ENCODE measurements at regions not wholly inside any gene's neighbourhood (a gene's known extent, or its start where the extent isn't known, plus 50 kb on each side); places are given as distances from the start of the nearest gene placed in this dataset.

DNA sequence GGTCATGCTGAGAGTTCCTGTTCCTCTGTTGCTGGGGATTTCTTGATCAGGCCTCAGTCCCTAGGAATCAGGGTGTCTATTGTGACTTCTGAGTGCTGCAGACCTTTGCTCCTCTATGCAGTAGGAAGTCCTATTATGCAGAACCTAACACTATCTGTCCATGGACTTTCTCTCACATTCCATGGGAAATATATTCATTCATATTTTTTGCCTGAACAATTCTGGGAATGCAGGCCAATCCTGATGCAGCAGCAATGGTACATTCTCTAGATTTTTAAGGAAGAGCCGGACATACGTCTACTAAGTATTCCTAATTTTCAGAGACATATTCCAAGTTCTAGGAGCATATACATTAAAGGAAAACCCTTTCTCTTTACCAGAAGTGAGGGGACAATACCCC, 61.1 kb upstream of the C1orf87 start:
- no peaks in the 10 kb centered on the region for H3K4me1 ChIP-seq (ENCODE audit: control insufficient read depth in 3 of 3, insufficient read depth in 2 of 3, low read depth in 1 of 3, low read length in 2 of 3)
- H3K9me3 ChIP-seq (ENCODE audit: control insufficient read depth in 2 of 2, insufficient read depth in 1 of 2, low read depth in 1 of 2, low read length in 1 of 2), result no peaks in the 10 kb centered on the region
- FAIRE-seq, result no peak
- H3K27ac ChIP-seq (ENCODE audit: low read depth in 1 of 3, low read length in 2 of 3), result no peak overlapping the region
- H3K27me3 ChIP-seq (ENCODE audit: control insufficient read depth in 3 of 3, insufficient read depth in 3 of 3, low read length in 3 of 3), result no peaks in the 10 kb centered on the region
- WGBS, 3 donors, result 90 to 96% (median 91%) methylated on average over 2 of the region's 2 CpGs
- no peak overlapping the region for H3K4me3 ChIP-seq (ENCODE audit: low read depth in 1 of 3, low read length in 3 of 3)
- DNase-seq, result no peak
- H3K36me3 ChIP-seq (ENCODE audit: control insufficient read depth in 3 of 3, insufficient read depth in 2 of 3, low read depth in 1 of 3, low read length in 3 of 3), result no peaks in the 10 kb centered on the region

GRCh38 chr1:60133848-60134247, 60.3 kb upstream of the C1orf87 start:
- no peaks in the 10 kb centered on the region for H3K9me3 ChIP-seq (ENCODE audit: control insufficient read depth in 2 of 2, insufficient read depth in 1 of 2, low read depth in 1 of 2, low read length in 1 of 2)
- no peaks in the 10 kb centered on the region for H3K27me3 ChIP-seq (ENCODE audit: control insufficient read depth in 3 of 3, insufficient read depth in 3 of 3, low read length in 3 of 3)
- no peak for DNase-seq
- H3K27ac ChIP-seq (ENCODE audit: low read depth in 1 of 3, low read length in 2 of 3), result no peak overlapping the region
- H3K4me1 ChIP-seq (ENCODE audit: control insufficient read depth in 3 of 3, insufficient read depth in 2 of 3, low read depth in 1 of 3, low read length in 2 of 3), result no peaks in the 10 kb centered on the region
- H3K36me3 ChIP-seq (ENCODE audit: control insufficient read depth in 3 of 3, insufficient read depth in 2 of 3, low read depth in 1 of 3, low read length in 3 of 3), result no peaks in the 10 kb centered on the region
- no peak overlapping the region for H3K4me3 ChIP-seq (ENCODE audit: low read depth in 1 of 3, low read length in 3 of 3)
- no peak for FAIRE-seq

DNA sequence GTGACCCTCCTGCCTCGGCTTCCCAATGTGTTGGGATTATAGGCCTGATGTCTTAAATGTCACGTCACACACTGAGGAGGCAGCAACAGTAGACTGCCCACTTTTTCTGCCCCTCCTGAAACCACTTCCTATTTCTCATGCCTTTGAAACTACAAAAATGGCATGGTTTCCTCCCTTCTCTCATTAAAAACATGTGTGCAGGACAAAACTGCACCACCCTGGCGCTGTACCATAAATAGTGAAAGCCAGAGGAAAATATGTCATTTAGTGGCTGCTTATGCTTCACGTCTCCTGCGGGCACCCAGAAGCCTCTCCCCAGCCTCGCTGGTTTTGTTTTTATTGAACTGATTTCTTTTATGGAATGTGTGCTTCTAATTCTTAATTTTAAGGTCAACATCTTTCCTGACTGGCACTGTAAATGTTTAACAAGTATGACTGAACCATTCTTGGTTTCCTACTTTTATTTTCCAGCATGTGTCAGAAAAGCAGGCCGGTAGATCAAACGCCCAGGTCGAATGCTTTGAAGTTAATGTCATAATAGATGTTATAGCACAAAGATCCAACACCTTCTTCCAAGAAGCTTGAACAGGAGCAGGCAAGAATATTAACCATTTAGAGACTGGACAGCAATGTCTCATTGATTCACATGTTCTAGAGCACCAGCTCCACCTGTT, 59.6 kb upstream of the C1orf87 start:
- WGBS, 3 donors, result 17 to 42% (median 33%) methylated on average over 9 of the region's 9 CpGs
- H3K4me1 ChIP-seq (ENCODE audit: control insufficient read depth in 3 of 3, insufficient read depth in 2 of 3, low read depth in 1 of 3, low read length in 2 of 3), result no peaks in the 10 kb centered on the region
- H3K27ac ChIP-seq (ENCODE audit: low read depth in 1 of 3, low read length in 2 of 3), result no peak overlapping the region
- DNase-seq (peak in 1 of 2 donors; percentile 51), FAIRE-seq (no peak)
- no peaks in the 10 kb centered on the region for H3K27me3 ChIP-seq (ENCODE audit: control insufficient read depth in 3 of 3, insufficient read depth in 3 of 3, low read length in 3 of 3)
- no peak overlapping the region for H3K4me3 ChIP-seq (ENCODE audit: low read depth in 1 of 3, low read length in 3 of 3)
- no peaks in the 10 kb centered on the region for H3K36me3 ChIP-seq (ENCODE audit: control insufficient read depth in 3 of 3, insufficient read depth in 2 of 3, low read depth in 1 of 3, low read length in 3 of 3)
- H3K9me3 ChIP-seq (ENCODE audit: control insufficient read depth in 2 of 2, insufficient read depth in 1 of 2, low read depth in 1 of 2, low read length in 1 of 2), result no peaks in the 10 kb centered on the region

- 52 to 83% (median 69%) methylated on average over 5 of the region's 5 CpGs for WGBS, 3 donors
- no peaks in the 10 kb centered on the region for H3K36me3 ChIP-seq (ENCODE audit: control insufficient read depth in 3 of 3, insufficient read depth in 2 of 3, low read depth in 1 of 3, low read length in 3 of 3)
- H3K27ac ChIP-seq (ENCODE audit: low read depth in 1 of 3, low read length in 2 of 3), result no peak overlapping the region
- no peaks in the 10 kb centered on the region for H3K27me3 ChIP-seq (ENCODE audit: control insufficient read depth in 3 of 3, insufficient read depth in 3 of 3, low read length in 3 of 3)
- no peaks in the 10 kb centered on the region for H3K4me1 ChIP-seq (ENCODE audit: control insufficient read depth in 3 of 3, insufficient read depth in 2 of 3, low read depth in 1 of 3, low read length in 2 of 3)
- DNase-seq (no peak), FAIRE-seq (no peak)
- no peak overlapping the region for H3K4me3 ChIP-seq (ENCODE audit: low read depth in 1 of 3, low read length in 3 of 3)
- no peaks in the 10 kb centered on the region for H3K9me3 ChIP-seq (ENCODE audit: control insufficient read depth in 2 of 2, insufficient read depth in 1 of 2, low read depth in 1 of 2, low read length in 1 of 2)
Observed at GRCh38 chr1:60132108-60132507, 58.5 kb upstream of the C1orf87 start.

- Histone ChIP-seq H3K9me3 (ENCODE audit: control insufficient read depth in 2 of 2, insufficient read depth in 1 of 2, low read depth in 1 of 2, low read length in 1 of 2) (no peaks in the 10 kb centered on the region), H3K4me3 (ENCODE audit: low read depth in 1 of 3, low read length in 3 of 3) (no peak overlapping the region), H3K27me3 (ENCODE audit: control insufficient read depth in 3 of 3, insufficient read depth in 3 of 3, low read length in 3 of 3) (no peaks in the 10 kb centered on the region), H3K36me3 (ENCODE audit: control insufficient read depth in 3 of 3, insufficient read depth in 2 of 3, low read depth in 1 of 3, low read length in 3 of 3) (no peaks in the 10 kb centered on the region), H3K27ac (ENCODE audit: low read depth in 1 of 3, low read length in 2 of 3) (no peak overlapping the region), H3K4me1 (ENCODE audit: control insufficient read depth in 3 of 3, insufficient read depth in 2 of 3, low read depth in 1 of 3, low read length in 2 of 3) (no peaks in the 10 kb centered on the region)
- WGBS, 3 donors, result 76 to 86% (median 80%) methylated on average over 3 of the region's 3 CpGs
- DNase-seq (no peak), FAIRE-seq (no peak)
Observed at GRCh38 chr1:60130703-60131102, 57.1 kb upstream of the C1orf87 start.

DNA sequence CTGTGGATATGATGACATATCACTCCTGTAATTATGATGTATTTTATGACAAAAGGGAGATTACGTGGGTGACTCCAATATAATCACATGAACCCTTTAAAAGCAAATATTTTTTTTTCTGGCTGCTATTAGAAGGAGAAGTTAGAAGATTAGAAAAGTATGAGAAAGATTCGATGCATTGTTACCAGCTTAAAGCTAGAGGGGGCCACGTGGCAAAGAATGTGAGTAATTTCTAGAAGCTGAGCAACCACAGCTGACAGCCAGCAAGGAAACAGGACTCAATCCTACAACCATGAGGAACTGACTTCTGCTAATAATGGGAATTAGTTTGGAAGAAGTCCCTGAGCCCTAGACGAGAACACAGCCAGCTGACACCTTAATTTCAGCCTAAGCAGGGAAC, 56.3 kb upstream of the C1orf87 start:
- H3K27ac ChIP-seq (ENCODE audit: low read depth in 1 of 3, low read length in 2 of 3), result no peak overlapping the region
- no peak overlapping the region for H3K4me3 ChIP-seq (ENCODE audit: low read depth in 1 of 3, low read length in 3 of 3)
- no peak for FAIRE-seq
- DNase-seq, result no peak
- no peaks in the 10 kb centered on the region for H3K9me3 ChIP-seq (ENCODE audit: control insufficient read depth in 2 of 2, insufficient read depth in 1 of 2, low read depth in 1 of 2, low read length in 1 of 2)
- 43 to 52% (median 45%) methylated on average over 4 of the region's 4 CpGs for WGBS, 3 donors
- no peaks in the 10 kb centered on the region for H3K4me1 ChIP-seq (ENCODE audit: control insufficient read depth in 3 of 3, insufficient read depth in 2 of 3, low read depth in 1 of 3, low read length in 2 of 3)
- H3K36me3 ChIP-seq (ENCODE audit: control insufficient read depth in 3 of 3, insufficient read depth in 2 of 3, low read depth in 1 of 3, low read length in 3 of 3), result no peaks in the 10 kb centered on the region
- H3K27me3 ChIP-seq (ENCODE audit: control insufficient read depth in 3 of 3, insufficient read depth in 3 of 3, low read length in 3 of 3), result no peaks in the 10 kb centered on the region

- H3K36me3 ChIP-seq (ENCODE audit: control insufficient read depth in 3 of 3, insufficient read depth in 2 of 3, low read depth in 1 of 3, low read length in 3 of 3), result no peaks in the 10 kb centered on the region
- H3K9me3 ChIP-seq (ENCODE audit: control insufficient read depth in 2 of 2, insufficient read depth in 1 of 2, low read depth in 1 of 2, low read length in 1 of 2), result no peaks in the 10 kb centered on the region
- no peak overlapping the region for H3K27ac ChIP-seq (ENCODE audit: low read depth in 1 of 3, low read length in 2 of 3)
- FAIRE-seq, result no peak
- no peaks in the 10 kb centered on the region for H3K4me1 ChIP-seq (ENCODE audit: control insufficient read depth in 3 of 3, insufficient read depth in 2 of 3, low read depth in 1 of 3, low read length in 2 of 3)
- peak in 1 of 2 donors; percentile 24 for DNase-seq
- H3K27me3 ChIP-seq (ENCODE audit: control insufficient read depth in 3 of 3, insufficient read depth in 3 of 3, low read length in 3 of 3), result no peaks in the 10 kb centered on the region
- H3K4me3 ChIP-seq (ENCODE audit: low read depth in 1 of 3, low read length in 3 of 3), result no peak overlapping the region
- WGBS, 3 donors, result 68 to 78% (median 76%) methylated on average over 3 of the region's 3 CpGs
Observed at GRCh38 chr1:60126723-60127122, 53.2 kb upstream of the C1orf87 start.
